ENCODE measurements at regions not wholly inside any gene's neighbourhood (a gene's known extent, or its start where the extent isn't known, plus 50 kb on each side); places are given as distances from the start of the nearest gene placed in this dataset.

- H3K4me3 ChIP-seq (ENCODE audit: low read depth, low read length, poor library complexity, severe bottlenecking) = no peak overlapping the region
- TF ChIP-seq EZH2 (IDR thresholded peaks at IDR 0.05; ENCODE audit: borderline replicate concordance, low read depth, low read length, poor library complexity, severe bottlenecking) = no peak
- no peak for TF ChIP-seq CTCF (conservative IDR thresholded peaks at IDR 0.05; ENCODE audit: low read depth, low read length)
- intact Hi-C loops (cut with micrococcal nuclease; ENCODE audit: unreplicated experiment) = no loop called here
- H3K4me1 ChIP-seq (ENCODE audit: insufficient read depth, low read length, poor library complexity, severe bottlenecking) = no peaks in the 10 kb centered on the region
- POLR2A ChIA-PET (ENCODE audit: low non-redundant PET) = interaction anchor here (0.5 kb wide), 1 partner anchor 1001 kb away, joined by 5 read pairs; no protein-coding TSS in a partner anchor
- no peaks in the 10 kb centered on the region for H3K27me3 ChIP-seq (replicated peaks; ENCODE audit: insufficient read depth, low read depth, low read length, poor library complexity)
- CTCF ChIA-PET = no interaction called here
- BruUV-seq (replicated peaks) = no TSS peak
- peaks cover 14% of the 10 kb centered on the region for H3K9me3 ChIP-seq (ENCODE audit: low read depth, low read length, poor library complexity, severe bottlenecking)
- H3K27ac ChIP-seq (ENCODE audit: low read depth, low read length, poor library complexity, severe bottlenecking) = no peak overlapping the region
- DNase-seq (ENCODE audit: low spot score) = no peak
- H3K36me3 ChIP-seq (ENCODE audit: insufficient read depth, low read length, poor library complexity, severe bottlenecking) = no peaks in the 10 kb centered on the region
These were observed 476.8 kb upstream of the CITED2 start for GRCh38 chr6:139851206-139851605.

- BruUV-seq (replicated peaks) = no TSS peak
- Histone ChIP-seq H3K27ac (ENCODE audit: low read depth, low read length, poor library complexity, severe bottlenecking) (no peak overlapping the region), H3K4me3 (ENCODE audit: low read depth, low read length, poor library complexity, severe bottlenecking) (no peak overlapping the region), H3K9me3 (ENCODE audit: low read depth, low read length, poor library complexity, severe bottlenecking) (peaks cover 14% of the 10 kb centered on the region), H3K36me3 (ENCODE audit: insufficient read depth, low read length, poor library complexity, severe bottlenecking) (no peaks in the 10 kb centered on the region), H3K4me1 (ENCODE audit: insufficient read depth, low read length, poor library complexity, severe bottlenecking) (no peaks in the 10 kb centered on the region), H3K27me3 (replicated peaks; ENCODE audit: insufficient read depth, low read depth, low read length, poor library complexity) (no peaks in the 10 kb centered on the region)
- CTCF ChIA-PET = no interaction called here
- TF ChIP-seq EZH2 (IDR thresholded peaks at IDR 0.05; ENCODE audit: borderline replicate concordance, low read depth, low read length, poor library complexity, severe bottlenecking) (no peak), CTCF (conservative IDR thresholded peaks at IDR 0.05; ENCODE audit: low read depth, low read length) (no peak)
- no peak for DNase-seq (ENCODE audit: low spot score)
- intact Hi-C loops (cut with micrococcal nuclease; ENCODE audit: unreplicated experiment) = no loop called here
- POLR2A ChIA-PET (ENCODE audit: low non-redundant PET) = no interaction called here
These were observed 476.1 kb upstream of the CITED2 start for GRCh38 chr6:139850512-139850911.

GRCh38 chr6:139847457-139847813 lies 473.0 kb upstream of the CITED2 start:
- CTCF ChIA-PET = no interaction called here
- H3K4me1 ChIP-seq (ENCODE audit: insufficient read depth, low read length, poor library complexity, severe bottlenecking) = no peaks in the 10 kb centered on the region
- peaks cover 14% of the 10 kb centered on the region for H3K9me3 ChIP-seq (ENCODE audit: low read depth, low read length, poor library complexity, severe bottlenecking)
- no TSS peak for BruUV-seq (replicated peaks)
- H3K27me3 ChIP-seq (replicated peaks; ENCODE audit: insufficient read depth, low read depth, low read length, poor library complexity) = no peaks in the 10 kb centered on the region
- POLR2A ChIA-PET (ENCODE audit: low non-redundant PET) = no interaction called here
- TF ChIP-seq EZH2 (IDR thresholded peaks at IDR 0.05; ENCODE audit: borderline replicate concordance, low read depth, low read length, poor library complexity, severe bottlenecking) = no peak
- TF ChIP-seq CTCF (conservative IDR thresholded peaks at IDR 0.05; ENCODE audit: low read depth, low read length) = no peak
- no peak for DNase-seq (ENCODE audit: low spot score)
- no peak overlapping the region for H3K27ac ChIP-seq (ENCODE audit: low read depth, low read length, poor library complexity, severe bottlenecking)
- intact Hi-C loops (cut with micrococcal nuclease; ENCODE audit: unreplicated experiment) = no loop called here
- H3K36me3 ChIP-seq (ENCODE audit: insufficient read depth, low read length, poor library complexity, severe bottlenecking) = no peaks in the 10 kb centered on the region
- no peak overlapping the region for H3K4me3 ChIP-seq (ENCODE audit: low read depth, low read length, poor library complexity, severe bottlenecking)

Measured in A673 (cell line).